ENCODE measurements at regions not wholly inside any gene's neighbourhood (a gene's known extent, or its start where the extent isn't known, plus 50 kb on each side); places are given as distances from the start of the nearest gene placed in this dataset.

- TF ChIP-seq CTCF (IDR thresholded peaks at IDR 0.05; ENCODE audit: insufficient read depth in 1 of 2, low read depth in 1 of 2, low read length in 1 of 2, severe bottlenecking in 1 of 2, unreplicated experiment in 1 of 2) = no peak
- H3K9me3 ChIP-seq = no peaks in the 10 kb centered on the region
- Mint-ChIP-seq H3K36me3 (ENCODE audit: insufficient read depth, unreplicated experiment) (no peaks in the 10 kb centered on the region), H3K27ac (ENCODE audit: unreplicated experiment) (no peak overlapping the region), H3K27me3 (ENCODE audit: insufficient read depth, unreplicated experiment) (no peaks in the 10 kb centered on the region), H3K9me3 (ENCODE audit: unreplicated experiment) (no peaks in the 10 kb centered on the region), H3K4me3 (ENCODE audit: unreplicated experiment) (no peak overlapping the region), H3K4me1 (ENCODE audit: low read depth, unreplicated experiment) (no peaks in the 10 kb centered on the region)
- intact Hi-C loops (cut with micrococcal nuclease; ENCODE audit: unreplicated experiment) = no loop called here
- H3K36me3 ChIP-seq (ENCODE audit: control insufficient read depth, insufficient read depth, low read length) = no peaks in the 10 kb centered on the region
- no peaks in the 10 kb centered on the region for H3K27me3 ChIP-seq (replicated peaks; ENCODE audit: control insufficient read depth, insufficient read depth, low read length)
- POLR2A ChIA-PET = no interaction called here
- CTCF ChIA-PET = no interaction called here
- H3K4me3 ChIP-seq (ENCODE audit: low read depth, low read length) = no peak overlapping the region
- H3K4me1 ChIP-seq = no peaks in the 10 kb centered on the region
- no TSS peak for BruUV-seq (replicated peaks)
- no peak for DNase-seq
Measured at GRCh38 chr3:181581656-181582055, 130.1 kb upstream of the SOX2 start.

- no peak overlapping the region for H3K4me3 Mint-ChIP-seq (ENCODE audit: unreplicated experiment)
- CTCF ChIA-PET = no interaction called here
Measured at GRCh38 chr3:181578743-181579142, 133.0 kb upstream of the SOX2 start.

GRCh38 chr3:181572432-181572831, 139.3 kb upstream of the SOX2 start:
- Histone ChIP-seq H3K27me3 (replicated peaks; ENCODE audit: control insufficient read depth, insufficient read depth, low read length) (no peaks in the 10 kb centered on the region), H3K4me3 (ENCODE audit: low read depth, low read length) (no peak overlapping the region), H3K4me1 (no peaks in the 10 kb centered on the region), H3K9me3 (no peaks in the 10 kb centered on the region), H3K36me3 (ENCODE audit: control insufficient read depth, insufficient read depth, low read length) (no peaks in the 10 kb centered on the region)
- Mint-ChIP-seq H3K4me3 (ENCODE audit: unreplicated experiment) (no peak overlapping the region), H3K27me3 (ENCODE audit: insufficient read depth, unreplicated experiment) (peaks cover 9% of the 10 kb centered on the region), H3K36me3 (ENCODE audit: insufficient read depth, unreplicated experiment) (no peaks in the 10 kb centered on the region), H3K9me3 (ENCODE audit: unreplicated experiment) (no peaks in the 10 kb centered on the region), H3K4me1 (ENCODE audit: low read depth, unreplicated experiment) (no peaks in the 10 kb centered on the region), H3K27ac (ENCODE audit: unreplicated experiment) (no peak overlapping the region)
- DNase-seq = no peak
- BruUV-seq (replicated peaks) = no TSS peak
- intact Hi-C loops (cut with micrococcal nuclease; ENCODE audit: unreplicated experiment) = no loop called here
- ChIA-PET POLR2A (no interaction called here), CTCF (no interaction called here)
- no peak for TF ChIP-seq CTCF (IDR thresholded peaks at IDR 0.05; ENCODE audit: insufficient read depth in 1 of 2, low read depth in 1 of 2, low read length in 1 of 2, severe bottlenecking in 1 of 2, unreplicated experiment in 1 of 2)

More at GRCh38 chr3:181578743-181579142, 133.0 kb upstream of the SOX2 start:
- intact Hi-C loops (cut with micrococcal nuclease; ENCODE audit: unreplicated experiment) = no loop called here
- H3K4me3 ChIP-seq (ENCODE audit: low read depth, low read length) = no peak overlapping the region
- DNase-seq = no peak
- H3K27me3 ChIP-seq (replicated peaks; ENCODE audit: control insufficient read depth, insufficient read depth, low read length) = no peaks in the 10 kb centered on the region
- H3K4me1 Mint-ChIP-seq (ENCODE audit: low read depth, unreplicated experiment) = no peaks in the 10 kb centered on the region
- no peaks in the 10 kb centered on the region for H3K36me3 ChIP-seq (ENCODE audit: control insufficient read depth, insufficient read depth, low read length)
- no peaks in the 10 kb centered on the region for H3K36me3 Mint-ChIP-seq (ENCODE audit: insufficient read depth, unreplicated experiment)
- peaks cover 3% of the 10 kb centered on the region for H3K27me3 Mint-ChIP-seq (ENCODE audit: insufficient read depth, unreplicated experiment)
- H3K9me3 Mint-ChIP-seq (ENCODE audit: unreplicated experiment) = no peaks in the 10 kb centered on the region
- POLR2A ChIA-PET = no interaction called here
- TF ChIP-seq CTCF (IDR thresholded peaks at IDR 0.05; ENCODE audit: insufficient read depth in 1 of 2, low read depth in 1 of 2, low read length in 1 of 2, severe bottlenecking in 1 of 2, unreplicated experiment in 1 of 2) = no peak
- no peak overlapping the region for H3K27ac Mint-ChIP-seq (ENCODE audit: unreplicated experiment)
- no peaks in the 10 kb centered on the region for H3K4me1 ChIP-seq
- BruUV-seq (replicated peaks) = no TSS peak
- no peaks in the 10 kb centered on the region for H3K9me3 ChIP-seq

Data from Caco-2 (cell line).